ENCODE measurements at regions not wholly inside any gene's neighbourhood (a gene's known extent, or its start where the extent isn't known, plus 50 kb on each side); places are given as distances from the start of the nearest gene placed in this dataset.

DNA sequence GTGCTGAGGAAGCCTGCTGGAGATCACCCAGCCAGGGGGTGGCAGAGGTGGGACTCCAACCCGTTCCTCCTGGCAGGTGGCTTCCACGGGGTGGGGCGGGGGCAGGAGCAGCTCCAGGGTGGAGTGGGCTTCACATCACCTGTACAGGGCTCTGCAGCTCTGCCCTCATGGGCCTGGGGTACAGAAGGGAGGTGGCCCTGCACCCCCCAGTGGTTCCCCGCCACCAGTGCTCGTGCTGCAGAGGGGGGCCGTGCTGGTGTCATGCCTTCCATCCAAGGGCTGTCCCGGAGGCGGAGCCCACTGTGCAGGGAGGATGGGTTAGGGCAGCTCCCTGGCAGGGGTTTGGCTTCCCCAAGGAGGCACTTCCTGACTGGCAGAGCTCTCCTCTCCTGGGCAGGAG, 76.4 kb upstream of the SHISAL1 start:
- Histone ChIP-seq H3K79me2 (ENCODE audit: low read depth) (no peaks in the 10 kb centered on the region), H3K4me1 (peaks cover 4% of the 10 kb centered on the region), H2AFZ (replicated peaks) (no peak overlapping the region), H3K9ac (no peak overlapping the region), H3K27ac (no peak overlapping the region), H3K9me3 (ENCODE audit: low read depth) (no peaks in the 10 kb centered on the region), H3K4me2 (no peak overlapping the region), H4K20me1 (ENCODE audit: low read depth) (no peaks in the 10 kb centered on the region), H3K36me3 (no peaks in the 10 kb centered on the region), H3K4me3 (no peak overlapping the region), H3K27me3 (no peaks in the 10 kb centered on the region), H3F3A (ENCODE audit: low read depth) (no peaks in the 10 kb centered on the region)
- TF ChIP-seq EZH2phosphoT487 (IDR thresholded peaks at IDR 0.05) (no peak), CTCF (IDR thresholded peaks at IDR 0.05) (no peak), EZH2 (IDR thresholded peaks at IDR 0.05) (no peak)
- DNase-seq (ENCODE audit: low spot score), result no peak
- Mint-ChIP-seq H3K27me3 (ENCODE audit: insufficient read depth, low read depth) (peaks cover 16% of the 10 kb centered on the region), H3K9me3 (no peaks in the 10 kb centered on the region), H3K36me3 (no peaks in the 10 kb centered on the region), H3K4me3 (no peak overlapping the region), H3K27ac (no peak overlapping the region), H3K4me1 (peaks cover 19% of the 10 kb centered on the region)

DNA sequence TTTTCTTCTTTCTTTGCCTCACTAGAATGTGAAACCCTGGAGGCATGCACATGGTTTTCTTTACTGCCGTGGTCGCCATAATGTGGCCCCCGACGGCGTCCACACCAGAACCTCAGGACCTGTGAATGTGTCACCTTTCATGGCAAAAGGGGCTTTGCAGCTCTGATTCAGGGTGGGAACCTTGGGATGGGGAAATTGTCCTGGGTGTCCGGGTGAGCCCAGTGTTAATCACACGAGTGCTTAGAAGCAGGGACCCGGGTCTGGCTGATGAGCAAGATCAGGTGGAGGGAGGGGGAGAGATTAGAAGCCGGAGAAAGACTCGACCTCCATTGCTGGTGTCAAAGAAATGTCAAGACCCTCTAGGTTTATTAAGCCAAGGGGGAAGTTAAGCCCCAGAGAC, 74.7 kb upstream of the SHISAL1 start:
- H3K4me2 ChIP-seq, result no peak overlapping the region
- Mint-ChIP-seq H3K4me1 (peaks cover 27% of the 10 kb centered on the region), H3K27ac (peak overlapping the region; percentile 62), H3K9me3 (no peaks in the 10 kb centered on the region), H3K36me3 (no peaks in the 10 kb centered on the region), H3K4me3 (no peak overlapping the region), H3K27me3 (ENCODE audit: insufficient read depth, low read depth) (peaks cover 25% of the 10 kb centered on the region)
- H3K9ac ChIP-seq, result no peak overlapping the region
- no peaks in the 10 kb centered on the region for H3F3A ChIP-seq (ENCODE audit: low read depth)
- H4K20me1 ChIP-seq (ENCODE audit: low read depth), result no peaks in the 10 kb centered on the region
- no peaks in the 10 kb centered on the region for H3K36me3 ChIP-seq
- TF ChIP-seq CTCF (IDR thresholded peaks at IDR 0.05) (no peak), EZH2 (IDR thresholded peaks at IDR 0.05) (no peak), EZH2phosphoT487 (IDR thresholded peaks at IDR 0.05) (no peak)
- H3K4me3 ChIP-seq, result no peak overlapping the region
- H3K9me3 ChIP-seq (ENCODE audit: low read depth), result no peaks in the 10 kb centered on the region
- H3K4me1 ChIP-seq, result peaks cover 7% of the 10 kb centered on the region
- H3K79me2 ChIP-seq (ENCODE audit: low read depth), result no peaks in the 10 kb centered on the region
- no peaks in the 10 kb centered on the region for H3K27me3 ChIP-seq
- H2AFZ ChIP-seq (replicated peaks), result no peak overlapping the region
- DNase-seq (ENCODE audit: low spot score), result no peak
- no peak overlapping the region for H3K27ac ChIP-seq

GRCh38 chr22:44386386-44387035, 73.8 kb upstream of the SHISAL1 start:
- H3K4me1 ChIP-seq, result peaks cover 14% of the 10 kb centered on the region
- no peaks in the 10 kb centered on the region for H3K79me2 ChIP-seq (ENCODE audit: low read depth)
- H3F3A ChIP-seq (ENCODE audit: low read depth), result no peaks in the 10 kb centered on the region
- H4K20me1 ChIP-seq (ENCODE audit: low read depth), result peaks cover 2% of the 10 kb centered on the region
- H2AFZ ChIP-seq (replicated peaks), result no peak overlapping the region
- peaks cover 31% of the 10 kb centered on the region for H3K4me1 Mint-ChIP-seq
- H3K4me2 ChIP-seq, result no peak overlapping the region
- no peak overlapping the region for H3K9ac ChIP-seq
- no peak overlapping the region for H3K4me3 ChIP-seq
- no peak overlapping the region for H3K4me3 Mint-ChIP-seq
- H3K27ac Mint-ChIP-seq, result peak overlapping the region; percentile 27
- no peak overlapping the region for H3K27ac ChIP-seq
- TF ChIP-seq CTCF (IDR thresholded peaks at IDR 0.05) (no peak), EZH2phosphoT487 (IDR thresholded peaks at IDR 0.05) (no peak), EZH2 (IDR thresholded peaks at IDR 0.05) (no peak)
- H3K9me3 Mint-ChIP-seq, result no peaks in the 10 kb centered on the region
- H3K27me3 Mint-ChIP-seq (ENCODE audit: insufficient read depth, low read depth), result peaks cover 19% of the 10 kb centered on the region
- DNase-seq (ENCODE audit: low spot score), result no peak
- no peaks in the 10 kb centered on the region for H3K9me3 ChIP-seq (ENCODE audit: low read depth)
- H3K27me3 ChIP-seq, result no peaks in the 10 kb centered on the region
- H3K36me3 ChIP-seq, result no peaks in the 10 kb centered on the region
- H3K36me3 Mint-ChIP-seq, result no peaks in the 10 kb centered on the region

Data from neural progenitor cell (in vitro differentiated cells).